ENCODE measurements at regions not wholly inside any gene's neighbourhood (a gene's known extent, or its start where the extent isn't known, plus 50 kb on each side); places are given as distances from the start of the nearest gene placed in this dataset.

DNA sequence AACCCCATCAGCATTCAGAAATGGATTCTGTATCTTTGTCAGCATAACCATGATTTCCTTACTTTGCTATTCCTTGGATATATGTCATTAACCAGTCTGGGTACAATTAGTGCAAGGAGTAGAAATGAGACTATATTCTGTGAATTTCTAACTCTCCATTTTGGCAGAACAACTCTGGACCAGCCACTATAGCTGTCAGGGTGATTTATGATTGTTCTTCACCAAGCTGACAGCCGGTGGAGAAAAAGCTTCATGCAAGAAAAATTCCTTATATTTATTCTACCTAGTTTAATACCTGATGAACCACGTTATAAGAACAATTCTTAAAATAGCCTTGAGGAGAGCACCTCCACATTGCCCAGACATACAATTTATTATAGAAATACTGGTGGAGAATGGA is 431.2 kb upstream of the TCF4 start (continued):
- TF ChIP-seq, protein P1, sequence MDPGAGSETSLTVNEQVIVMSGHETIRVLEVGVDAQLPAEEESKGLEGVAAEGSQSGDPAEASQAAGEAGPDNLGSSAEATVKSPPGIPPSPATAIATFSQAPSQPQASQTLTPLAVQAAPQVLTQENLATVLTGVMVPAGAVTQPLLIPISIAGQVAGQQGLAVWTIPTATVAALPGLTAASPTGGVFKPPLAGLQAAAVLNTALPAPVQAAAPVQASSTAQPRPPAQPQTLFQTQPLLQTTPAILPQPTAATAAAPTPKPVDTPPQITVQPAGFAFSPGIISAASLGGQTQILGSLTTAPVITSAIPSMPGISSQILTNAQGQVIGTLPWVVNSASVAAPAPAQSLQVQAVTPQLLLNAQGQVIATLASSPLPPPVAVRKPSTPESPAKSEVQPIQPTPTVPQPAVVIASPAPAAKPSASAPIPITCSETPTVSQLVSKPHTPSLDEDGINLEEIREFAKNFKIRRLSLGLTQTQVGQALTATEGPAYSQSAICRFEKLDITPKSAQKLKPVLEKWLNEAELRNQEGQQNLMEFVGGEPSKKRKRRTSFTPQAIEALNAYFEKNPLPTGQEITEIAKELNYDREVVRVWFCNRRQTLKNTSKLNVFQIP (CRISPR knock-in tag; IDR thresholded peaks at IDR 0.05; ENCODE audit: borderline replicate concordance, low read depth), result no peak
- TF ChIP-seq GLIS3 (CRISPR knock-in tag; IDR thresholded peaks at IDR 0.05) (no peak), TOX (CRISPR knock-in tag; IDR thresholded peaks at IDR 0.05; ENCODE audit: borderline replicate concordance) (no peak), CSRNP3 (CRISPR knock-in tag; IDR thresholded peaks at IDR 0.05) (no peak)

DNA sequence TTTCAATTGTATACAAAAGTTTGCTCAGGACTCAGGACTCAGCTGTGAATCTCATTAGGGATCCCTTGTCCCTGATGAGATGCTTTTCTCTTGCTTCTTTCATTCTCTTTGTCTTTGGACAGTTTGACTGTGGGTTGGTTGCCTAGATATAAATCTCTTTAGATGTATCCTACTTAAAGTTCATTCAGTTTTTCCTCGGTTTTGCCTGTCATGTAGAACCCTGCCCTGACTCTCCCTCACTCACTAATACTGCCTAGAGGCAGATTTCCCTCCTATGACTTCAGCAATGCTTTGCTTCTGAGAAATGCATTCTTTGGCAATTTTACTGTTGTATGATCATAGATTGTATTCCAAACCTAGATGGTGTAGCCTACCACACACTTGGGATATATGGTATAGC is 421.4 kb upstream of the TCF4 start:
- no peak for TF ChIP-seq ZNF8 (CRISPR knock-in tag; IDR thresholded peaks at IDR 0.05)
- TF ChIP-seq TOX (CRISPR knock-in tag; IDR thresholded peaks at IDR 0.05; ENCODE audit: borderline replicate concordance), result no peak
- no peak for TF ChIP-seq ESRRG (CRISPR knock-in tag; IDR thresholded peaks at IDR 0.05)
- no peak for TF ChIP-seq CSRNP3 (CRISPR knock-in tag; IDR thresholded peaks at IDR 0.05)
- TF ChIP-seq TCF4 (CRISPR knock-in tag; IDR thresholded peaks at IDR 0.05; ENCODE audit: borderline replicate concordance), result no peak
- no peak for TF ChIP-seq ZFP3 (CRISPR knock-in tag; IDR thresholded peaks at IDR 0.05)
- TF ChIP-seq ARNTL (CRISPR knock-in tag; IDR thresholded peaks at IDR 0.05; ENCODE audit: borderline replicate concordance, low read depth), result no peak
- no peak for TF ChIP-seq TSHZ2 (CRISPR knock-in tag; IDR thresholded peaks at IDR 0.05)
- no peak for TF ChIP-seq ISL1 (CRISPR knock-in tag; IDR thresholded peaks at IDR 0.05)
- TF ChIP-seq, protein P1 (CRISPR knock-in tag; IDR thresholded peaks at IDR 0.05; ENCODE audit: borderline replicate concordance, low read depth), result no peak
- no peak for TF ChIP-seq ZFP30 (CRISPR knock-in tag; IDR thresholded peaks at IDR 0.05)
- no peak for TF ChIP-seq RARB (CRISPR knock-in tag; IDR thresholded peaks at IDR 0.05)
- no peak for TF ChIP-seq SNAI2 (CRISPR knock-in tag; IDR thresholded peaks at IDR 0.05)
- no peak for ATAC-seq

- no peak for ATAC-seq
- no peak for TF ChIP-seq CSDC2 (CRISPR knock-in tag; IDR thresholded peaks at IDR 0.05)
- no peak for TF ChIP-seq ESRRG (CRISPR knock-in tag; IDR thresholded peaks at IDR 0.05)
- no peak for TF ChIP-seq OSR1 (CRISPR knock-in tag; IDR thresholded peaks at IDR 0.05)
- no peak for TF ChIP-seq ISL1 (CRISPR knock-in tag; IDR thresholded peaks at IDR 0.05)
- TF ChIP-seq ZFP3 (CRISPR knock-in tag; IDR thresholded peaks at IDR 0.05), result no peak
- TF ChIP-seq ARNTL (CRISPR knock-in tag; IDR thresholded peaks at IDR 0.05; ENCODE audit: borderline replicate concordance, low read depth), result no peak
- no peak for TF ChIP-seq RARB (CRISPR knock-in tag; IDR thresholded peaks at IDR 0.05)
- TF ChIP-seq, protein P2, sequence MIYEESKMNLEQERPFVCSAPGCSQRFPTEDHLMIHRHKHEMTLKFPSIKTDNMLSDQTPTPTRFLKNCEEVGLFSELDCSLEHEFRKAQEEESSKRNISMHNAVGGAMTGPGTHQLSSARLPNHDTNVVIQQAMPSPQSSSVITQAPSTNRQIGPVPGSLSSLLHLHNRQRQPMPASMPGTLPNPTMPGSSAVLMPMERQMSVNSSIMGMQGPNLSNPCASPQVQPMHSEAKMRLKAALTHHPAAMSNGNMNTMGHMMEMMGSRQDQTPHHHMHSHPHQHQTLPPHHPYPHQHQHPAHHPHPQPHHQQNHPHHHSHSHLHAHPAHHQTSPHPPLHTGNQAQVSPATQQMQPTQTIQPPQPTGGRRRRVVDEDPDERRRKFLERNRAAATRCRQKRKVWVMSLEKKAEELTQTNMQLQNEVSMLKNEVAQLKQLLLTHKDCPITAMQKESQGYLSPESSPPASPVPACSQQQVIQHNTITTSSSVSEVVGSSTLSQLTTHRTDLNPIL (CRISPR knock-in tag; IDR thresholded peaks at IDR 0.05; ENCODE audit: low read depth), result no peak
- no peak for TF ChIP-seq BACH2 (CRISPR knock-in tag; IDR thresholded peaks at IDR 0.05; ENCODE audit: borderline replicate concordance)
- TF ChIP-seq ZNF565 (CRISPR knock-in tag; conservative IDR thresholded peaks at IDR 0.05; ENCODE audit: low read depth), result no peak
- TF ChIP-seq PPARA (CRISPR knock-in tag; IDR thresholded peaks at IDR 0.05; ENCODE audit: borderline replicate concordance), result no peak
- no peak for TF ChIP-seq TSHZ2 (CRISPR knock-in tag; IDR thresholded peaks at IDR 0.05)
- TF ChIP-seq CSRNP3 (CRISPR knock-in tag; IDR thresholded peaks at IDR 0.05), result no peak
- TF ChIP-seq ZNF70 (CRISPR knock-in tag; IDR thresholded peaks at IDR 0.05), result no peak
Observed at GRCh38 chr18:56003720-56004088, 415.7 kb upstream of the TCF4 start.

Data from SK-N-SH treated with all-trans-retinoic acid at 6 μM for 48 hours (cell line).